A673 (cell line): ENCODE measurements at regions not wholly inside any gene's neighbourhood (a gene's known extent, or its start where the extent isn't known, plus 50 kb on each side); places are given as distances from the start of the nearest gene placed in this dataset.

ENCODE experiments used
- EZH2 ChIP-seq: fragments of 200-600 bp; sonication (generic); IDR thresholded peaks from 2 replicates; pipeline ENCODE4 v1.6.1; 2017; ENCODE audit warnings: borderline replicate concordance, low read depth, mild to moderate bottlenecking, mixed read lengths, antibody characterized with exemption, low read length; ENCODE audit not compliant: poor library complexity, severe bottlenecking
- TF ChIP-seq, protein P1 (sequence below): fragments of 300-800, 200-600 bp; sonication (generic); conservative IDR thresholded peaks from 2 replicates; pipeline ENCODE4 v1.5.1; 2017; ENCODE audit warnings: low read depth, mild to moderate bottlenecking, antibody characterized with exemption, low read length, moderate library complexity, mixed read lengths

DNA sequence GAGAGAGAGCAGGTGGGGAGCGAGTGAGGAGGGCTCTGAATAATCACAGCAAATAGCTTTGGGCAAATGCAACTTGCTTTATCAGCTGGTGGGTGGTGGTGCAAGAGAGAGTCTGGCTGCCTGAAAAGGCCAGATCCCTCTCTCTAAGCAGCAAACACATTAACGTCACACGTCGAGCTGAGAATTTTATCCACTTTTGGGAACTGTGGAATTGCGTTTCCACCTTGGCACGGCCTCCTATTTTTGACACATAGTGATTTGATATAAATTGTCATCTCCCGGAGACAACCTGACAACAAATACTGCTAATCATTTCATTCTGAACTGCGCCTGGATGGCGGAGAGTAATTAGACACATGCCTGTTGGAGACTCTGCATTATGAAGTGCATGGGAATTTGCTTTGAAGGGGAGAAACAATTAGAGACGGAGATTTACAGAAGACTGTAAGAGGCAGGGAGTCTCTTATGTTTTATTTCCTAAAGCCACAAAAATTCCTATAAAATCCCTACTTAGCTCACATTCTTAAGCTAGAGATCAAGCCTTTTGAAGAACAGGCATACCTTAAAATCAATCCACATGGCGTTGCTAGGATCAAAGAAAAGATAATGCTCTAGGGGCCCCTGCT is 634.1 kb downstream of the TDRD15 start:
- TF ChIP-seq, protein P1, sequence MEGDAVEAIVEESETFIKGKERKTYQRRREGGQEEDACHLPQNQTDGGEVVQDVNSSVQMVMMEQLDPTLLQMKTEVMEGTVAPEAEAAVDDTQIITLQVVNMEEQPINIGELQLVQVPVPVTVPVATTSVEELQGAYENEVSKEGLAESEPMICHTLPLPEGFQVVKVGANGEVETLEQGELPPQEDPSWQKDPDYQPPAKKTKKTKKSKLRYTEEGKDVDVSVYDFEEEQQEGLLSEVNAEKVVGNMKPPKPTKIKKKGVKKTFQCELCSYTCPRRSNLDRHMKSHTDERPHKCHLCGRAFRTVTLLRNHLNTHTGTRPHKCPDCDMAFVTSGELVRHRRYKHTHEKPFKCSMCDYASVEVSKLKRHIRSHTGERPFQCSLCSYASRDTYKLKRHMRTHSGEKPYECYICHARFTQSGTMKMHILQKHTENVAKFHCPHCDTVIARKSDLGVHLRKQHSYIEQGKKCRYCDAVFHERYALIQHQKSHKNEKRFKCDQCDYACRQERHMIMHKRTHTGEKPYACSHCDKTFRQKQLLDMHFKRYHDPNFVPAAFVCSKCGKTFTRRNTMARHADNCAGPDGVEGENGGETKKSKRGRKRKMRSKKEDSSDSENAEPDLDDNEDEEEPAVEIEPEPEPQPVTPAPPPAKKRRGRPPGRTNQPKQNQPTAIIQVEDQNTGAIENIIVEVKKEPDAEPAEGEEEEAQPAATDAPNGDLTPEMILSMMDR, result no peak
- no peak for TF ChIP-seq EZH2
